GM12891 (cell line): ENCODE measurements at regions not wholly inside any gene's neighbourhood (a gene's known extent, or its start where the extent isn't known, plus 50 kb on each side); places are given as distances from the start of the nearest gene placed in this dataset.

ENCODE experiments used
- PAX5 ChIP-seq: IDR thresholded peaks from 2 replicates; pipeline ENCODE4 v1.6.1; 2011; ENCODE audit warnings: low read length, moderate library complexity, mild to moderate bottlenecking; ENCODE audit not compliant: insufficient read depth, severe bottlenecking
- POLR2A ChIP-seq: IDR thresholded peaks from 2 replicates; pipeline ENCODE4 v1.6.1; 2011; ENCODE audit warnings: low read depth, low read length, control low read depth
- POLR2AphosphoS5 ChIP-seq: IDR thresholded peaks from 2 replicates; pipeline ENCODE4 v1.6.1; 2011; ENCODE audit warnings: low read depth, low read length, control low read depth
- POU2F2 ChIP-seq: IDR thresholded peaks from 2 replicates; pipeline ENCODE4 v1.6.1; 2011; ENCODE audit warnings: low read depth, mild to moderate bottlenecking, control low read depth, low read length, moderate library complexity
- SPI1 ChIP-seq: IDR thresholded peaks from 2 replicates; pipeline ENCODE4 v1.6.1; 2011; ENCODE audit warnings: low read depth, low read length, control low read depth
- TAF1 ChIP-seq: IDR thresholded peaks from 2 replicates; pipeline ENCODE4 v1.6.1; 2011; ENCODE audit warnings: low read depth, low read length, control low read depth

- TF ChIP-seq POLR2A: no peak
- no peak for TF ChIP-seq POU2F2
- TF ChIP-seq POLR2AphosphoS5: no peak
- no peak for TF ChIP-seq SPI1
- TF ChIP-seq TAF1: no peak
- TF ChIP-seq PAX5: no peak
Measured at GRCh38 chr12:31785318-31785717, 56.5 kb upstream of the AMN1 start.
